PC-3 (cell line): ENCODE measurements at regions not wholly inside any gene's neighbourhood (a gene's known extent, or its start where the extent isn't known, plus 50 kb on each side); places are given as distances from the start of the nearest gene placed in this dataset.
A peak's percentile ranks its signal among the peaks of the same experiment; 100 is the strongest.

Experiments used
- ATAC-seq: fragments of 200-7000 bp; cut with Tn5 transposase; 2 replicates; pipeline ENCODE4 v1.9.1; 2020; ENCODE audit warnings: mild to moderate bottlenecking, moderate library complexity
- BruUV-seq: library from RNA; stranded (reverse); fragments of 400-500 nt; replicated peaks from 2 replicates; lab custom pipeline; 2021; lab: Mats Ljungman, UMichigan
- CTCF ChIA-PET: fragments of 300-600 bp; sonication (Branson Sonifier 250); formaldehyde crosslinking; loops from one replicate; lab custom pipeline; 2022; ENCODE audit warnings: antibody characterized with exemption; lab: Charles Lee
- POLR2A ChIA-PET: fragments of 300-600 bp; sonication (Branson Sonifier 250); formaldehyde crosslinking; loops from one replicate; lab custom pipeline; 2022; ENCODE audit warnings: antibody characterized with exemption; ENCODE audit not compliant: unreplicated experiment; lab: Charles Lee
- DNase-seq: peaks from one replicate; pipeline ENCODE4 v3.0.0-alpha.2; 2015
- H2AFZ ChIP-seq: fragments of 300-600 bp; sonication (generic); 2 replicates; pipeline ENCODE4 v1.6.0; 2016; ENCODE audit warnings: antibody characterized with exemption, low read length
- H3F3A ChIP-seq: fragments of 300-600 bp; sonication (generic); one replicate; pipeline ENCODE4 v1.6.0; 2017; ENCODE audit warnings: antibody characterized with exemption, low read length, control low read depth, mild to moderate bottlenecking; ENCODE audit not compliant: unreplicated experiment
- H3K27ac ChIP-seq: fragments of 300-600 bp; sonication (generic); 2 replicates; pipeline ENCODE4 v1.5.1; 2016; ENCODE audit warnings: mild to moderate bottlenecking, low read length
- H3K27me3 ChIP-seq: fragments of 300-600 bp; sonication (generic); 2 replicates; pipeline ENCODE4 v1.6.1; 2016; ENCODE audit warnings: low read length, mixed read lengths
- H3K36me3 ChIP-seq: fragments of 300-600 bp; sonication (generic); 2 replicates; pipeline ENCODE4 v1.6.1; 2016; ENCODE audit warnings: low read depth, mixed run types, low read length, mixed read lengths
- H3K4me1 ChIP-seq: fragments of 300-600 bp; sonication (generic); 2 replicates; pipeline ENCODE4 v1.5.1; 2016; ENCODE audit warnings: low read length; ENCODE audit not compliant: insufficient read depth
- H3K4me2 ChIP-seq: fragments of 300-600 bp; sonication (generic); 2 replicates; pipeline ENCODE4 v1.6.0; 2016; ENCODE audit warnings: low read length
- H3K4me3 ChIP-seq: fragments of 300-600 bp; sonication (generic); 2 replicates; pipeline ENCODE4 v1.5.1; 2016; ENCODE audit warnings: mild to moderate bottlenecking, low read length, mixed read lengths
- H3K79me2 ChIP-seq: fragments of 300-600 bp; sonication (generic); 2 replicates; pipeline ENCODE4 v1.6.1; 2017; ENCODE audit warnings: low read length, mixed read lengths
- H3K9ac ChIP-seq: fragments of 300-600 bp; sonication (generic); 2 replicates; pipeline ENCODE4 v1.6.0; 2016; ENCODE audit warnings: mild to moderate bottlenecking, low read length
- H3K9me2 ChIP-seq: fragments of 300-600 bp; sonication (generic); replicated peaks from 2 replicates; pipeline ENCODE4 v1.6.1; 2016; ENCODE audit warnings: mixed run types, low read length, mixed read lengths
- H3K9me3 ChIP-seq: fragments of 300-600 bp; sonication (generic); 2 replicates; pipeline ENCODE4 v1.6.1; 2016; ENCODE audit warnings: low read length, mixed read lengths
- H4K20me1 ChIP-seq: fragments of 300-600 bp; sonication (generic); 2 replicates; pipeline ENCODE4 v1.6.1; 2016; ENCODE audit warnings: low read length, mixed read lengths
- EZH2 ChIP-seq: fragments of 300-600 bp; sonication (generic); IDR thresholded peaks from one replicate; pipeline ENCODE4 v1.6.1; 2017; ENCODE audit warnings: antibody characterized with exemption, mild to moderate bottlenecking, low read length; ENCODE audit not compliant: unreplicated experiment
- EZH2phosphoT487 ChIP-seq: fragments of 300-600 bp; sonication (generic); IDR thresholded peaks from 2 replicates; pipeline ENCODE4 v1.6.1; 2018; ENCODE audit warnings: mild to moderate bottlenecking, antibody characterized with exemption, low read length, borderline replicate concordance
- intact Hi-C: fragments of 100-400 bp; cut with micrococcal nuclease; formaldehyde crosslinking; loops from 2 replicates; pipeline ENCODE4 v1.9.0; 2023
- TF ChIP-seq, protein P1 (sequence below): fragments of 300-600 bp; sonication (generic); conservative IDR thresholded peaks from 2 replicates; pipeline ENCODE4 v1.5.1; 2017; ENCODE audit warnings: antibody characterized with exemption, low read depth, mild to moderate bottlenecking, low read length

DNA sequence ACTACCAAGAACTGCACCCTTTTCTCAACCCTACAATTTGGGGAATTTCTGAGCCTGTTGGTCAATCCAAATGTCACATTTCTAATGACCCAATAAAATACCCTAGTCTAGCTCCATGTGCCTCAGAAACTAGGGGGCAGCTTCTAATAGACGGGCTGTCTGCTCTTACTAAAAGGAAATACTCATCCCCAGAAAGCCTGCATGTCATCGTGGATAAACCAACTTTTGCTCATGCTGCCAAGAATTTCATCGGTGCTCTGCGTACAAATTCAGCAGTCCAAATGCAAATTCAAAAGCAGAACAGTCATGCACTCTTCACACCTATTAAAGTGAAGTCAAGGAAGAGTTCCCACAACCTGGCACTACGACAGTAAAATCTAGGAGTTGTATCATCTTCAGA lies 377.3 kb downstream of the LNPK start:
- Histone ChIP-seq H2AFZ (no peak overlapping the region), H3F3A (no peaks in the 10 kb centered on the region), H3K4me3 (no peak overlapping the region), H3K9me2 (no peaks in the 10 kb centered on the region), H4K20me1 (no peaks in the 10 kb centered on the region), H3K9ac (no peak overlapping the region), H3K27me3 (peaks cover 47% of the 10 kb centered on the region), H3K79me2 (no peaks in the 10 kb centered on the region), H3K36me3 (no peaks in the 10 kb centered on the region), H3K9me3 (no peaks in the 10 kb centered on the region), H3K27ac (no peak overlapping the region), H3K4me2 (no peak overlapping the region), H3K4me1 (no peaks in the 10 kb centered on the region)
- DNase-seq = no peak
- intact Hi-C loops = no loop called here
- CTCF ChIA-PET = no interaction called here
- BruUV-seq = no TSS peak
- no peak for ATAC-seq
- TF ChIP-seq EZH2 (no peak), EZH2phosphoT487 (no peak)
- POLR2A ChIA-PET = no interaction called here

DNA sequence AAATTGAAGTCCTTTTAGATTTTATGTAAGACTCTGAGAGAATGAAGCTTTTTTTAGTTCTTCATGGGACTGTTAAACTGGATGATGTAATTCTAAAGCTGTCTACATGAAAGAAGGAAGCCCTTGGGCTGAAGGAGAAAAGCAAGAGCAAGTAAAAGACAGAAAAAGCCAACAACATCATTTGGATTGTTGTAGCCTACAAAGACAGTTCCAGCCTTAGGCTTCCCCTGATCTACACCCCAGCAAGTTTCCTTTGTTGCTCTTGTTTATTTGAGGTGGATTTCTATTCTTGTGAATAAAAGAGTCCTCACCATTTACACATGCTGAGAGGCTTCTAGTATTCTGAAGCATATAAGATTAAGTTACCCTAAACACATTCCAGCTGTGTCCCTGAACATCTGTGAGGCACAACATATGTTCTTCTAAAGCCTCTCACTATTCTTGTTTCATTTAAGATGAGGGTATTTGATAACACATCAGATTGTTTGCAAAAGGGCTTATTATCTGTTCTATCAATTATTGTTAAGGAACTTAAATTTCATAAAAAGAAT lies 377.8 kb downstream of the LNPK start:
- TF ChIP-seq EZH2 = no peak
- TF ChIP-seq, protein P1, sequence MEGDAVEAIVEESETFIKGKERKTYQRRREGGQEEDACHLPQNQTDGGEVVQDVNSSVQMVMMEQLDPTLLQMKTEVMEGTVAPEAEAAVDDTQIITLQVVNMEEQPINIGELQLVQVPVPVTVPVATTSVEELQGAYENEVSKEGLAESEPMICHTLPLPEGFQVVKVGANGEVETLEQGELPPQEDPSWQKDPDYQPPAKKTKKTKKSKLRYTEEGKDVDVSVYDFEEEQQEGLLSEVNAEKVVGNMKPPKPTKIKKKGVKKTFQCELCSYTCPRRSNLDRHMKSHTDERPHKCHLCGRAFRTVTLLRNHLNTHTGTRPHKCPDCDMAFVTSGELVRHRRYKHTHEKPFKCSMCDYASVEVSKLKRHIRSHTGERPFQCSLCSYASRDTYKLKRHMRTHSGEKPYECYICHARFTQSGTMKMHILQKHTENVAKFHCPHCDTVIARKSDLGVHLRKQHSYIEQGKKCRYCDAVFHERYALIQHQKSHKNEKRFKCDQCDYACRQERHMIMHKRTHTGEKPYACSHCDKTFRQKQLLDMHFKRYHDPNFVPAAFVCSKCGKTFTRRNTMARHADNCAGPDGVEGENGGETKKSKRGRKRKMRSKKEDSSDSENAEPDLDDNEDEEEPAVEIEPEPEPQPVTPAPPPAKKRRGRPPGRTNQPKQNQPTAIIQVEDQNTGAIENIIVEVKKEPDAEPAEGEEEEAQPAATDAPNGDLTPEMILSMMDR = no peak
- no peak for TF ChIP-seq EZH2phosphoT487
- ChIA-PET POLR2A (no interaction called here), CTCF (no interaction called here)
- Histone ChIP-seq H3K4me3 (no peak overlapping the region), H3K4me1 (no peaks in the 10 kb centered on the region), H2AFZ (no peak overlapping the region), H3K27me3 (peaks cover 47% of the 10 kb centered on the region), H3K9me3 (no peaks in the 10 kb centered on the region), H3F3A (no peaks in the 10 kb centered on the region), H3K27ac (no peak overlapping the region), H3K9ac (no peak overlapping the region), H4K20me1 (no peaks in the 10 kb centered on the region), H3K79me2 (no peaks in the 10 kb centered on the region), H3K9me2 (no peaks in the 10 kb centered on the region), H3K4me2 (no peak overlapping the region), H3K36me3 (no peaks in the 10 kb centered on the region)
- no TSS peak for BruUV-seq
- intact Hi-C loops = no loop called here
- DNase-seq = no peak
- no peak for ATAC-seq

DNA sequence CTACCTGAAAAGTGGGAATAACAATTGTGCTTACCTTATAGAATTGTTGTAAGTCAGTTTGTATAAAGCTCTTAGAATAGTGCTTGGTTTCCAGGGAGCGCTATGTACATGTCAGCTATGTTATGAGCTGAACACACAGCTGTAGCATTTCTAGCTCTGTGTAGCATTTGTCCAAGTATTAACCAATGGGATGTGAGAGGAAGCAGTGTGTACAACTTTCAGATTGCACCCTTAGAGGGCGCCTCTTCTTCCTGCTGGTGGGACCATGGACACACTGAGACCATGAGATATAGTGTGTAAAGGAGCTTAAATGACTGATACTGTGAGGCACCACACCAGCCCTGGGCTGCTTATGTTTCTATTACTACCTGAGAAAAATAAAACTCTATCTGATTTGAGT lies 380.2 kb downstream of the LNPK start:
- CTCF ChIA-PET = no interaction called here
- no TSS peak for BruUV-seq

More for the DNA sequence above, 380.2 kb downstream of the LNPK start:
- Histone ChIP-seq H3K27me3 (peaks cover 39% of the 10 kb centered on the region), H3K4me1 (no peaks in the 10 kb centered on the region), H3F3A (no peaks in the 10 kb centered on the region), H4K20me1 (no peaks in the 10 kb centered on the region), H3K9me3 (no peaks in the 10 kb centered on the region), H3K9ac (no peak overlapping the region), H2AFZ (no peak overlapping the region), H3K36me3 (no peaks in the 10 kb centered on the region), H3K79me2 (no peaks in the 10 kb centered on the region), H3K4me2 (no peak overlapping the region), H3K27ac (no peak overlapping the region), H3K9me2 (no peaks in the 10 kb centered on the region), H3K4me3 (no peak overlapping the region)
- TF ChIP-seq, protein P1 = 0 out of 2 replicates have a peak, but pooled peaks have one; percentile 18
- no peak for TF ChIP-seq EZH2
- intact Hi-C loops = no loop called here
- no peak for ATAC-seq
- no peak for DNase-seq
- POLR2A ChIA-PET = no interaction called here
